EL (cell line): ENCODE measurements at regions not wholly inside any gene's neighbourhood (a gene's known extent, or its start where the extent isn't known, plus 50 kb on each side); places are given as distances from the start of the nearest gene placed in this dataset.
A peak's percentile ranks its signal among the peaks of the same experiment; 100 is the strongest.
"Not testable (repeated sequence)": the region's sequence is repeated elsewhere in the genome, so short reads cannot be mapped to it uniquely, and the experiment has no call there.

Experiments
- DNase-seq: peaks from one replicate; pipeline ENCODE4 v3.0.0-alpha.2; 2016

DNA sequence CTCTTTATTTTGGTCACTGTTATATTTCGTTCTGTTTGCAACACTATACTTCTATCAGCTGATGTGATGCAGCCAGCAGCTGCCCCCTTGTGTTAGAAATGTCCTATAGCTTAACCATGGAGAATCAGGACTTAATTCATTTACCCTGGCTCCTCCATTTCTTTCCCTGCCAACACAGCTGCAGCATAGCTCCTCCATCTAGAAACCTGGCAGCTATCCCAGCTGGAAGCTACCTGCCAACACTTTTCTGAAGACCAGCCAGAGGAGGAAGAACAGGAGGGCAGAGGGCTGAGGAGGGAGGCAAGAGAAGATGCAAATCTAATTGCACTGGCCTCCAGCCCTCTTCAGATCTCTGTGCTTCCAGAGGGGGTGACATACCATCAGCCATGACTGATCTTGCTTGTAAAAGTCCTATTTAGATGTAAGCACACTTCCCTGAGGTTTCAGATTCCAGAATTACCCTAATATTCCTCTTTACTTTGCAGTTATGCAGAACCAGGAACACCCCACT, 156.8 kb upstream of the TMEM260 start:
- peak; percentile 40 for DNase-seq

DNA sequence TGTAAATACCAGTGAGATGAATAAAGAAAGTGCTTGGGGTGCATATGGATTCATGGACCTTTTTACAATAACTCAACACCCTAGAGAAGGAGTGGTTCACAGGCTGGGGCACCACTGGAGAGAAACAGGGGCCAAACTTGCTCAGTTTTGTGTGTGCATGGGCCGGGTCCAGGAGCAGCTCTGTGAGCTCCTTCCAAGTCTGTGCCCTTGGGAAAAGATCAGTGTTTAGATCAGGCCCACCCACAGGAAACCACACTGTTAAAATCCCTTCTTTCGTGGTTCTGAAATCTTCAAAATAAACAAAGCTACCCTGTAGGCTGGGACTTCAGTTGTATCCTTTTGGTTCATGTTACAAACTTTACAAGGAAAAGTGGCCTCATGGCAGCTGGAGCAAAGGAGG, 156.1 kb upstream of the TMEM260 start:
- DNase-seq: no peak

DNA sequence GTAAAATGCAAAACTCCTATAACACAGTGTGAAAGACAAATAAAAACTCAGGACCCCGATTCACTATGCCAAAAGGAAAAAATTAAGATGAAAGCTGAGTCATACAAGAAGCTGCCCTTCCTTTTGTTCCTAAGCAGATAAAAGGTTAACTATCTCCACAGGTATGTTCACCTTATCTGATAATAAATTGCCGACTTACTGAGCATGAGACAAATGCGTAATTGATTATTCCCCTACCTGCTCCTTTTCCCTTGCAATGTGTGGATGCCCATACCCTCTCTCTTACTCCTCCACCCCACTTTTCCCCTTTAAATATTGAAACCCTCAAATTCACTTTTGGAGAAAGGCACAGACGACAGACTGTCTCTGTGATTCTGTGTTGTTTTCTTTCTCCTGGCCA, 148.6 kb upstream of the TMEM260 start:
- DNase-seq: no peak

DNA sequence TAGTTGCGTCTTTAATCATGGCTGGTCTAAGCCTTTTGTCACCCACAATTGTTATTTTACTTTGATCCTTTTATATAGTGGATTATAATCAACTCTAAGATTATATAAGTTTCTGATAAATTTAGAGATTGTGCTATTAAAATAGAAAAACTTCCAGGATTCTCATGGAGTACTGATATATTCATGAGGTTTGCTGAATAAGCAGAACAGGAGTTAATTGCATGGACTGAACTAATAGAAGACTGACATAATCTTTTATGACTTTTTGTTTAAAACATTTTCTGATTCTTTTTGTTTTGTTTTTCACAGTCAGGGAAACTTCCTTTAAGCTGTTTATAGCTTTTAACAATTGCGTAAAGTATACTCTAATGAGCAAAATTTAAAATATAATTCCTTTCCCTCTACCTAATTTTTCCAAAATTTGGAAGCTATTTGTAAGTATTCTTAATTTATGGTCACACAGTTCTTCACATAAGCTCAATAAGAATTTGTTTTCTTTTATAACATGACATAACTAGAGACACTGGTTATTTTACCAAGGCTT, 129.9 kb upstream of the TMEM260 start:
- DNase-seq: no peak

DNA sequence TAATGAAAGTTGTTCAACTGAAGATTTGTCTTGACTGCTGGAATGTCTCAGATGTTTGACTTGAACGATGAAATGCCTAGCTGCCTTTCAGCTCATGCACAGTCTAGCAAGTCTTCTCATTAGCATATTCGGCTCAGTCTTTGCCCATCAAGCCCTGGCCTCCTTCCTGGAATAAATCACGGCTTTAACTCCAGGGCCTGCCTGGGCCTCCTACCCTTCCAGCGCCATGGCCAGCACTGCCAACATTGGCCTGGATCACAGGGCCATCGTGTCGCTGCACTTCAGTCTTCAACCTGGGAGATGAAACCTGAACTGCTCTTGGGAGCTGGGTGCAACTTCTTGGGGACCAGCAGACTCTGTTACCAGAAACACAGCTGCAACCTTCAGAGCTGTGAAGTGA, 126.7 kb upstream of the TMEM260 start:
- no peak for DNase-seq

DNA sequence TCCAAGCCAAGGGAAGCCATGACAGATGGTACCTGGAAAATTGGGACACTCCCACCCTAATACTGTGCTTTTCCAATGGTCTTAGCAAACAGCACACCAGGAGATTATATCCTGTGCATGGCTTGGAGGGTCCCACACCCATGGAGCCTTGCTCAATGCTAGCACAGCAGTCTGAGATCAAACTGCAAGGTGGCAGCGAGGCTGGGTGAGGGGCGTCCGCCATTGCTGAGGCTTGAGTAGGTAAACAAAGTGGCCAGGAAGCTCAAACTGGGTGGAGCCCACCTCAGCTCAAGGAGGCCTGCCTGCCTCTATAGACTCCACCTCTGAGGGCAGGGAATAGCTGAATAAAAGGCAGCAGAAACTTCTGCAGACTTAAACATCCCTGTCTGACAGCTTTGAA, 124.9 kb upstream of the TMEM260 start:
- not testable (repeated sequence) for DNase-seq

DNA sequence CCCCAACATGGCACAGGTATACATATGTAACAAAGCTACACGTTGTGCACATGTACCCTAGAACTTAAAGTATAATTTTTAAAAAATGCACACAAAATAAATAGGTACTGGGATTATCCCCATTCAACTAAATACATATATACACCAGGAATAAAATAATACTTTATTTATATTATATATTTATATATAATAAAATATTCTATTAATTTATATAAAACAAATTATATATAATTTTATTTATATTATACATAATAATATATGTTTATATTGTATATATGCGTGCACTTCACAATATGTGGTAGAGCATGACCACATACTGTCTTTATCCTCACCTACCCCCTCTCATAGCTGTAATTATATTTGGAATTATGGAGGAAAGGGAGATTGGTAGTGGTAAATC, 119.1 kb upstream of the TMEM260 start:
- DNase-seq: no peak

DNA sequence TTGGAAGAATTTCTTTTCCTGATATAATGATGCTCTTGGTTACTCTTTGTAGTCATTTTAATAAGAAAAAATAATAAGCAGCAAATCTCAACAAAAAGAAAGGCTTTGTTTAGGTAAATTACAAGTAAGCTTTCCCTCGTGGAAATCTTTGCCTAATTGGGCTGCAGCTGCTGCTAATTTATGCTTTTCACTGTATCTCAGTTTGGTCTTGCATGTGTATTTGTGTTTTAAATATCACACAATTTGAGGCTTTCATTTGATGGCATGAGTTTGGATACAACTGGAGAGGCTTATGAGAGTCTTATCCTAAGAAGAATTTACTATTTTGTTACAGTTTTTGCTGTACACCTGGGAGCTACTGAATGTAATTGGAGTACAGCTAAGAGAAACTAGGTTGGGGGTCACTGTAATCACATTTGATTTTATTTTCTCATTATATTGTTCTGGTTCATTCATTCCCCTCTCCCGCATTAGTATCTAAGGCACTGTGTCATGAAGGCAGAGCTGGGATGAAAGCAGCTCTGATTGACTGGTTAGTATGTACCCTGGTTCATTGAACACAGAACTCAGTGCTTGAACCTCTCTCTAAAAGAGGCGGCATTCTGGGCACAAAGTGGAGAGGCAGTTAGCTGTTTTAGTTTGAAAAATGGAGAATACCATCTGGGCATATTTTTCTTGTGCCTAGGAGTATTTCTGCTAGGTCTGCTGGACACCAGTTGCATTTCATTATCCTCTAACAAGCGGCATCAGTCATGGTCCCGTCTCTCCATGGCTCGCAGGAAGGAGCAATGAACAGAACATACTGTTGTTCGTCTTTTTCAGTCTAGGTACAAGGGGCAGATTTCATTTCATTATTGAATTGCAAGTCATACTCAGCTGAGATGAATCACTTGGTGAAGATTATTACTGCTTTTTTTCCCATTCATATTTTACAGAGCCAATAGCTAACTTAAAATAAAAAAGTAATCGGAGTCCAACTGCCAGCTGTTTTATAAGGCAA, 118.0 kb upstream of the TMEM260 start:
- no peak for DNase-seq

DNA sequence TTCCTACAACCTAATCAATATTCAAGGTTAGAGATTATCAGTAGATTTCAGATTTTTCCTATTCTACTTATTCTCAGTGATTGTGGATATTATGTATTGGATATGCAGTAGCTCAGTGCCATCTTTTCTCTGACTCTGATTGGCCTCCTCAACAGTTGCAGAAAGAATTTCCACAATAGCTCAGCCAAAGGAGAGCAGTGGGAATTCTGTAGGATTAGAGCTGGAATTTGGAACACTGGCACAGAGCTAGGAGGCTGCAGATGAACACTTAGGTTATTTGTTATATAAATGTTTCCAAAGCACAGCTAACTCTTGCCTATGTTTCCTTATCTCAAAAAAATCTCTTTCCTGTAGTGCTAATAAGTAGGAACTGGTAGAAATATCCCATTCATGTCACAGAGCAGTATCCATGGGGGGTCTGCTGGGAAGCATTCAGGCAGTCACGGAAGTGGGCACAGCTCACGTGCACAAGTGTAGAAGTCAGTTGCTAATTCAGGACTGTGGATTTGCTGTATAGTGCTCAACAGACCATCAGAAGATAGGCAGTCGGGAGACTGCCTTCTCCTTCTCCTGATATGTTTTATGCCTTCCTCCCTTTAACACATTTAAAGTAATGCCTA, 116.2 kb upstream of the TMEM260 start:
- no peak for DNase-seq

DNA sequence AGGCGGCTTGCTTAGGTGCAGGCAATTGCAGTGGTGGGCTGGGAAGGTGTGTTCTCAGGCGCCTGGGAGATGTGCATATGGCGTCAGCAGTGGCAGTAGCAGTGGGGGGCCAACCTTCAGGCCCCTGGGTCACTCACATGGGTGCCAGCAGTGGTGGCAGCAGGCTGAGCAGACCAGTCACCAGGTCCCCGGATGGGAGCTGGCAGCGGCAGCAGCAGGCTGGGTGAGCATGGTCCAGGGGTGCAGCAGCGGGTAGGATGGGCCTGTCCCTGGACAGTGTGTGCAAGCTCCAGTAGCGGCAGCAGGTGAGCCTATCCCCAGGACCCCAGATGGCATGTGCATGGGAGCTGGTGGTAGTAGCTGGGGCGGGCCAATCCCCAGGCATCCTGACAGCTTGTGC, 108.5 kb upstream of the TMEM260 start:
- DNase-seq: no peak

DNA sequence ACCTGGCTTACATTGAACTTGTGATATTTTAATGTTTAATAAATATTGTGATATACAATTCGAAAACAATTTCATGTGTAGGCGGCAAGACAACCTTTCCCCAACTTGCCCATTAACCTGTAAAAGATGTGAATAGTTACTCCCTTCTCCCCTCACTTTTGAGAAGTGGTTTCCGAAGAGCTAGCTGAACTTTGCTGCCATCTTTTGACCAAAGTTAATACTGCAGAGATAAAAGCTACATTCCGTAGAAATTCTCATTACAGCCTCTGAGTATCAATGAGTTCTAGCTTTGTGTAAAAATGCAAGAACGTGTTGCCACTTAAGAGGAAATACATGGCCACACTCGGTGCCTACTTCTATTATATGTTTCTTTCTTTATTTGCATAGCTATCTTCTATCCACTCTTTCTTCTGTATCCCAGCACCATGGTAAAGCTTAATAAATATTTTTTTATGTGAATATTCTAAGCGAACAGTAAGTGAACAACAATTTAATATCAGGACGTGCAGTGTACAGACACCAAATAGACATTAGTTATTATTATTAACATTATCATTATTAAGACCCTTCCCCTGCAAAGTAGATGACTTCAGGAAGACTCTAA, 105.1 kb upstream of the TMEM260 start:
- DNase-seq: peak; percentile 35

DNA sequence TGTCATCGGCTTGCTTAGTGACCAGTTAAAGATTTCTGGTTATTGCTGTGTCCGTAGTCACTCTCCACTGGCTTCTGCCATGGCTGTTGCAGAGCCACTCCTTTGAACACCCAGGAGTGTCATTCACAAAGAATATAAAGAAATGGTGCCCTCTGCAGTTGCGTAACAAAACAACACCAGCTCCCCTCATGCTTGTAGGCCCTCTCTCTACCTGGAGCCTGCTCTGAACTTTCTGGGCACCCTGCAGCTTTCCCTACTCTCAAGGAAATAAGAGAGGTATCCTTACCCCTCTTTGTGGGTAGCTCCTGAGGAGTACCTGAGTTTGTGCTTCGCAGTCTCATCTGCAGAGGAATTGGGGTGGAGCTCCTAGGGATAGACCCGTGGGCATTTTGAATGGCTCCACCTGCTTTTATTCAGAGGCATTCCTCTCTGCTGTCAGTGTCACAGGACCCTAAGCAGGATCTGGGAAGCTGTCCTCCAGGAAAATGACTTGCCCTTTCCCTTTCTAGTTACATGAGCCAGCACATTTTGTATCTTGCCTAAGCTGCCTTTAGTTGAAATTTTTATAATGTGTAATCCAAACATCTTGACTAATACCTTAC, 97.2 kb upstream of the TMEM260 start:
- peak; percentile 5 for DNase-seq

DNA sequence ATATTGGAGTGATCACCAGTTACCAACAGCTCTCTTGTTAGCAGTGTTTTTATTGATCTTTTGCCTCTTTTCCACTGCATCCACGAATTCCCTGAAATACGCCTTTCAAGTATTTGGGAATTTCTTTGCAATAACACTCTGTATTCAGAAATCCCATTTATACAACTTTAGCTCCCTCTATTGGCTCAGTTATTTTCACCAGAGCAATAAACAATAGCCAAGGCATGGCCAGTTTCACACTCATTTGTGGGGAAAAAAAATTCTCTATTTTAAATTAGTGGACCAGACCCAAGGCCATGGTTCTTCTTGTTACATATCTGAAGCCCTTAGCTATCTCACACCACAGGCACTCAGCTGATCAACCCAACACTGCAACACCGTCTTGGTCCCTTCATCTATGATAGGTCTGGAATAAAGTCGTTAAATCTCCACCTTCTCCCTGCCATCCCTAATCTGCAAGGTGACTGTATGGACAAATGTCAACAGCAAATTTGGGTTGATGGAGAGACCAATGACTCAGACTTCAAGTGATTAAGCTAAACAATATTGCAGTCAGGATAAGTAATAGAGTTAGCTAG, 92.4 kb upstream of the TMEM260 start:
- peak; percentile 4 for DNase-seq

DNA sequence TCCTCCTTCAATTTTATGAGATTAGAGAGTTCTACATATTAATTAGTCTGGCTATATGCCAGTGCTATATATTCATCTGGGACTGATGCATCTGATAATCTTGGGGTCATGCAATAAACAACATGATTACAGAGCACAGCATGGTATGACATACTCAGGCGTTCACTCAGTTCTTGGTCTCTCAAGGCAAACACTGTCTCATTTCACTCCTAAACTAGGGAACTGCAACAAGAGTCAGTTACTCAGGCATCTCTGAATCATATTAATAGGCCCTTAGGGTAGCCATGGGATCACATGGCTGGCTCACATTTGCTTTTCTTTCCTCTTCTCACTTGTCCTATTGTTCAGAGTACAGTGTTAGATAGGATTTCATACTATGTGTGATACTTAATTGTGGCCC, 91.8 kb upstream of the TMEM260 start:
- DNase-seq: peak; percentile 45

DNA sequence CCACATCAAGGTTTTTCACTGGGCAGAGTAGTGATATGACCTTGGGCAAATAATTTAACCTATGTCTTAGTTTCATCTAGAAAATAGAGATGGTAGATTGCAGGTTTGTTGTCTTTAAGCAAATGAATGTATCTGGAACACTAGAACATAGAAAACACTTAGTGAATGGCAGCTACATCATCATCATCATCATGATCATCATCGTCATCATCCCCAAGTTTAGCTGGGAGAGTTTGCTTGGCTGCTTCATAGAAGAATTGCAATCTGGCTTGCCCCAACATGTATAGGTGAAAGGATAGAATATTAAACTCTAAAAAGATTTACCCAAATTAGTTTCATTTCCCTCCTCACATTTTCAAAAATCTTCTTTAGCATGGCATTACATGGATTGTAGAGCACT, 91.3 kb upstream of the TMEM260 start:
- DNase-seq: no peak

DNA sequence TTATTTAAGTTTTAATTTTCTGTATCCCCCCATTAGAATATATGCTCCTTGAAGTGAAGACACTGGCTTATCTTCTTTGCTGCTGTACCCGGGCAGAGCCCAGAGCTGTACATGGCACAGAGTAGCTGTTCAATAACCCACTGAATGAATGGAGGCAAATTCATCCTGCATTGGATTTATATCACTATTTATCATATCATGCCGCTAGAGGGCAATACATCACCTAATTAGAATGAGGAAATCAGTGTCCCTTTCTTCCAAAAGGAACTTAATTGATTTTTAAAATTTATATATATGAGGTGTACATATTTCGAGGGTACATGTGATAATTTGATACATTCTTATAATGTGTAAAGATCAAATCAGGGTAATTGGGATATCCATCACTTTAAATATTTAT, 89.2 kb upstream of the TMEM260 start:
- DNase-seq: peak; percentile 37

DNA sequence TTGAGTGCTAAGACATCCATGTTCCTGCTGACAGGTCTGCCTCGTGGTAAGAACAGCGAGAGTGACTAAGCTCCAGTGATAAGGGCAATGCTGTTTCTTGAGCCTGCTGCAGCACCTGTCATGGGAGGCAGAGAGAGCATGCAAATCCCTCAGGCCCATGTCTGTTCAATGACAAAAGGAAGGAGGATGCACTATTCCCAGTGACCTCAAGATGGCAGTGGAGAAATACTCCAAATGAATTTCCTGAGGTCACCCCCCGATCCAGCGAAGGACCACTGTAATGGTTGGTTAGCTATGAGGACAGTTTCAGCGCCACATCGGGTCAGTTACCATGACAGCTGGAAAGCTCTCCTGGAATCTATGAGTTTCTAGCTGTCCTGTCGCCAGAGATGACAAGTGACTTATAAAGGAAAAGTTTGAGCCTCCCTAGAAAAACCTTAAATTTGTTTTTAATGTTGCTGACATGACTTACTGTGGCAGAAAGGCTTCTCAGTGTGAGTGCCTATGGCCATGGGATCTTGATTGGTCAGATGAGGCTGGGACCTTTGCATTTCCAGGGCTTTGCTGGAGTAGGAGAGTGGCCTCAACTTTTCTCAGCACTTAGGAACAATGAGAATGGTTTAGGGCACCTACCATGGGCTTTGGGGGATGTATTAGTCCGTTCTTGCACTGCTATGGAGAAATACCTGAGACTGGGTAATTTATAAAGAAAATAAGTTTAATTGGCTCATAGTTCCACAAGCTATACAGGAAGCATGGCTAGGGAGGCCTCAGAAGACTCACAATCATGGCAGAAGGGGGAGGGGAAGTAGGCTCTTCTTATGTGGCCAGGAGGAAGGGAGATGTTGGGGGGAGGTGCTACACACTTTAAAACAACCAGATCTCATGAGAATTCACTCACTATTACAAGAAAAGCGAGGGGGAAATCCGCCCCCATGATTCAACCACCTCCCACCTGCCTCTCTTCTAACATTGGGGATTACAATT, 88.0 kb upstream of the TMEM260 start:
- peak; percentile 49 for DNase-seq

DNA sequence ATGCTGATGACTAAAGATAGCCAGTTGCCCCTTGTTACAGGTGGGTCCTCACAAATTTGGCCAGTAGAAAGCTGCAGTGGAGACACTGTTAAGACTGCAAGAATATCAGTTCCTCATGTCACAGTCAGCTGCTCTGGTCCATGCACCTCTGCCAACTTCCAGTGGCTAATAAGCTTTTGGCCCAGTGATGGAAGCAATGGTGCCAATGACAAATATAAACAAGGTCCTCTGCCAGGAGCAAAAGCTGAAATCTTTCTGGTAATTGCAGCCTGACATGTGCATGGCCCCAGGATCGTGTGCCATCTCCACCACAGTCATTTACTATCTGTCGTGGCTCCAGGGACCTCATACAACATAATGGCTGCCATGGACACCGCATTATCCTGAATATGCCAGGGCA, 85.4 kb upstream of the TMEM260 start:
- DNase-seq: no peak

DNA sequence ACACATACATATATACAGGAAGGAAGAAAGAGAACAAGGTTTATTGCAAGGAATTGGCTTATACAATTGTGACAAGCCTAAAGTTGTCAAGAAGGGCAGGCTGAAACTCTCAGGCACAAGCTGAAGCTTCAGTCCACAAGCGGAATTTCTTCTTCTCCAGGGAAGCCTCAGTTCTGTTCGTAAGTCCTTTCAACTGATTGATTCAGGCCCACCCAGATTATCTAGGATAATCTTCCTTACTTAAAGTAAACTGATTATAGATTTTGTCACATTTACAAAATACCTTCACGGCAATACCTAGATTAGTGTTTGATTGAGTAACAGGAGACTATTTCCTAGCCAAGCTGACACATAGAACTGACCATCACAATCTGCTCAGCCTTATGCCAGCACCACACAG, 81.5 kb upstream of the TMEM260 start:
- no peak for DNase-seq

DNA sequence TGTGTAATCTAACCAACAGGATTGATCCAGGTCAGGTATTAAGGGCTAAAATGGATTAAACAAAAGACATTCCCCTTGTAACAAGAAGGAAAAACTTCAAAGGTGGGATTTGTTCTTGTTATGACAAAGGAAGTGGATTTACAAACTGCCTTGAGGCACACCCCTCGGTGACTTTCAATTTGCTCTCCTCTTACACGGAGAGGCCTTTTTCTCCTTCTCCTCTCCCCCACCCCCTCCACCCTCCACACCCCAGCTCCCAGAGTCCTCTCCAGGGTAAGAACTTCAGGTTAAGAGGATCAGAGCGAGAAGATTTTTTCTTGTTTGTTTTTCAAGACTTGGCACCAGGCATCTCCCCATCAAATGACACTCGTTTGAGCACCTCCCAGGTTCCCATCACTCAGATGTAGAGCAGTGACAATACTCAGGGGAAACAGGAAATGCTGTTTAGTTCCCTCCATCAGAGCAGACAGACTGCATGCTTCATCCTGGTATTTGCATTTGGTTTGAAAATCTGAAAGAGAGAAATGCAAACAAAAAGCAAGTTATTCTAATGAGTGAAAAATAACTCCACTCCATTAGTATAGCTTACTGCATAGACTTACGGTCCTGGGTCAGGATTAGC, 77.6 kb upstream of the TMEM260 start:
- DNase-seq: no peak

DNA sequence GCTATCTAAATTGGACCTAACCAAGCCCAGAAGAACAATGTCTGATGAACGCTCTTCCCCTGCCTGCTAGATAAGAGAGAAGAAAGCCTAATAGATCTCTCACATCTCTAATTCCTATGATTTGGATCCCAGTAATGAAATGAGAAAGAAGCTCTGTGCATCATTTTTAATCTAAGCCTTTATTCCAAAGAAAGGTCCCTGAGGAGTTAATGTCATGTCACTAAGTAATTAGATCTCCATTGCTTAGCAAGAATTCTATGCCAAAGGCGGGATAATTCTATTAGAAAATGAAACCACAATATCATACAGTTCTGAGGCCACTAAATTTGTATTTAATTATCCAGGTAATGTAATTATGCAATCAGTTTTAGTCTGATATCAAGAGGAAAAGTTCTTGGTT, 74.2 kb upstream of the TMEM260 start:
- no peak for DNase-seq
